ENCODE measurements at regions not wholly inside any gene's neighbourhood (a gene's known extent, or its start where the extent isn't known, plus 50 kb on each side); places are given as distances from the start of the nearest gene placed in this dataset.

DNA sequence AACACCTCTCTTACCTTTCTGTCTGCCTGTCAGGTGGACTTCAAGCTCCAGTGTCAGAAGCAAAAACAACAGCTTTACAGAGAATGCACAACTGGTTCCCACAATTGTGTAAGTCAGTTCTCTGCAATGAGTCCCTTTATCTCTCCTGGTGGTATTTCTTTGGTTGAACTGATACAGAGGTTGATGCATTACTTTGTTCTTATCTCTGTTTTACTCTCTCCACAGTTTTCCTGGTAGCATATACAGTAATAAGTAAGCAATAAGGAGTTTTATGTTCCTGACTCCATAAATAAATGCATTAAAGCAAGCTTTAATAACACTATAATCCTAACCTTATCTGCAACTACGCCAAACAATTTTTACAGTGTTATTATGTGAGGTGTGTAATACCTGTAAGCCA, 310.3 kb upstream of the GYPC start:
- DNase-seq: no peak

DNA sequence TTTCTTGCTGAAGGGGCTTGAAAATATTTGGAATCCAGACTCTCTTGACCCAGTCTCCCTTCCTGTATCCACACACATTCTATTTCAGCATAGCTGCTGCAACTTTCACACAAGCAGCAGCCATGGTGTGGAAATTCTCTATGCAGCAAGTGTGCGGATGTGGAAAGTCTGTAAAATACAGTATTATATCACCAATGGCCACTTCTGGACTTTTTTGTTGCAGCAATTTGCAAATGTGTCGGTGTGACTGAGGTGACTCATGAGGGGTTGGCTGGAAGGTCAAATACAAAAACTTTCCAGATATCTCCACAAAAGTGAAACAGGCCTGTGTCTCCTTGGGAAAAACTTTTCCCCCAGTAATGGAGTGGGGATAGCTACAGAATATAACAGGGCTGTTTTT, 299.3 kb upstream of the GYPC start:
- DNase-seq: no peak

DNA sequence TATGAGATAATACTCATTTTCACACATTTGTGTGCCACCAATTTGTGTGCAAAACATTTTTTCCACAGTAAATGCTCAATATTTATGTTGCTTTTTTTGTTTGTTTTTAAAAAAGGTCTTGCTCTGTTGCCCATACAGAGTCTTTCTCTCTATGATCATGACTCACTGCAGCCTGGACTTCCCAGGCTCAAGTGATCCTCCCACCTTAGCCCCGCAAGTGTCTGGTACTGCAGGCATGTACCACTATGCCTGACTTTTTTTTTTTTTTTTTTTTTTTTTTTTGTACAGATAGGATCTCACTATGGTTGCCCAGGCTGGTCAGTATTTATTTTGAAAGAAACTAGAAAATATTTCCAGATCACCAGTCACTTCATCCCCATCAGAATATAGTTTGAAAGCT, 297.8 kb upstream of the GYPC start:
- DNase-seq: no peak

DNA sequence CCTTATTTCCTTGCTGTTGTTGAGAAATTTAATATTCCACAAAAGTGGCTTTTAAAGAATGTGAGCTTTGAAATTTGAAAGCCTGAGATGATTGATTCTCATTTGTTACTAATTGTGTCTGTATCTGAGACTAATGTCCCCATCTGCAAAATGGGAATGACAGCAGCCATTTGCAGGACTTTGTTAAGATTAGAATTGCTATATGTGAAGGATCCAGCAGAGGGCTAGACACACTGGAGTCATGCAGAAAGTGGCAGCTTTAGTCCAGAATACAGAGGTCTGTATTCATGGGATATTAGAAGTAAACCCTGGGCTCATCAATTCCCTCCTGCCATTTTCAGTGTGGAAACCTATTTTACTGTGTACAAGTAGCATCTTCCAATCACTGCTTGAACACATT, 296.5 kb upstream of the GYPC start:
- DNase-seq: peak in 1 of 3 experiments; percentile 4

DNA sequence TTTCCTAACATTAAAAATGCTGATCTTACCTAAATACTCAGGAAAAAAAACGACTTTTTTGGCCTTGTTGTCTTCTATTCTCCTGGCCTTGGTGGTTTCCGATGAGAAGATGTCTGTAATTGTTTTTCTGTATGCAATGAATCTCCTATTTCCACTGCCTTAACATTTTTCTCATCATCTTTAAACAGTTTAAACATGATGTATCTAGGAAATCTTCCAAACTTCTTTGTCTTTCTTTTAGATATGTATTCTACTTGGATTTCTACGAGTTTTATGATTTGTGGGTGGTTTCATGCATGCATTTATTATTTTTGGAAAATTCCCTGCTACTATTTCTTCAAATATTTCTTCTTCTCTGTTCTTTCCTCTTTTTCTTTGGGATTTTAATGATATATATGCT, 288.6 kb upstream of the GYPC start:
- DNase-seq: no peak

DNA sequence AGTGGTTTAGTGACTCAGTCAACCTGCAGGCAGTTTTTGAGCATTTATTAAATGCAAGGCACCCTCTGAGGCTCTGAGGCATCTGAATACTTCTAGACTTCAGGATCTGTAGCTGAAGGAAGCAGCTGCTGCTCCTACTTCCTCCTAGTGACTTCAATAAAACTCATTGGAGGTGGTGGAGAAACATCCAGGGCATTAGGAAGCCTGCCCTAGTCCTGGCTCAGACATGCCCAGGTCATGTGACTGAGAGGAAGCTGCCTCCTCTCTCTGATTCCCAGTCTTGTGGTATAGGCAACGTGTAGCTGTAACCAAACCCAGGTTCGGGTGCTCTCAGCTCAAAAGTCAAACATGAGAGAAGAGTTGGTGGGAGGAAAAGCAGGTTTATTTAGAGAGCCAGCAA, 287.2 kb upstream of the GYPC start:
- DNase-seq: no peak

DNA sequence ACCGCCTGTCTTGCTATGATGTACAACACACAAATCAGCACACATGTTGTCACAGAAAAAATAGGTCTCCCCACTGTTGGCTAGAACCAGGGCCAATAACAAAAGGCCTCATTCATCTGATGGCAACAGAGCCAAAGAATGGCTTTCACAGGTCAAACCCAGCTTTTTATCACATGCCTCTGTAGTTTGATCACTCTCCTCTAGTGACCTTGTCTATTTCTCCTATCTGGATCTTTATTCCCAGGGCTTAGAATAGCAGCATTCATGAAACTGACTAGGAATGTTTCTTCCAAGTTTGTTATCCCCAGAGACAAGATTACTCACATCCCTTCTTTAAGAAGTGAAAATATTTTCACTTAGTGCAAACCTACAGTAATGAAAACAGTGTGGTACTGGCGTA, 285.8 kb upstream of the GYPC start:
- no peak for DNase-seq

DNA sequence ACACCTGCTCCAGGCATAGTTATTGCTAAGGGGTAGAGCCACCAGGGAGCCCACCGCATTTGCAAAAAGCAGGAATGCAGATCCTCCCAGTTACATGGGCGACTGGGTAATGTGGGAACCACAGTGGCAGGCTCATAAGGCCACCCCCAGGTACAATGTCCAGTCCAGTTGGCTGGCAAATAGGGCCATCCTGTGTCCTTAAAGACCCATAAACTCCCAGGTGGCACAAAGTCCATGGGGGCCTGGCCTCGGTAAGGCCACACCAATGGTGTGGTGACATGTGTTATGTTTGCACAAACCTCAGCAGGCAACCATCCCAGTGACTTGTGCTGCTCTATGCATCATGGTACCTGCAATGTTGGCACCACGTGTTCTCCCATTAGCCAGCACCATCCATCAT, 283.6 kb upstream of the GYPC start:
- no peak for DNase-seq

DNA sequence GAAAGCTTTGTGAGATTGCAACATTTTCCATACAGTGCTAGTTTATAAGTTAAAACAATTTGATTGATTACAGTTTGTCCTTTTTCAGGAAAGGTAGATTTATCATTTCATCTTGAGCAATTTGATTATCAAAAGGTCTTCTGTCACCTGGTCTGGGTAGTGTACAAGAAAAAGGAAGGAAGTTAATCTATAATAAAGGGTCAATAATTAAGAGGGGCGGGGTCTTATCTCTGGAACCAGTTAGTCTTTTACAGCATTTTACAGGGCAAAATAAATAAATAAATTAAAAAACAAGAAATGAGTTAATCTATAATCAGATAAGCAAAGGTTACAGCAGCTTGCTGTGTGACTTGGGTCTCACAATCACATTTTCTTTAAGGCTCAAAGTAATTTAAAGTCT, 277.8 kb upstream of the GYPC start:
- DNase-seq: no peak

DNA sequence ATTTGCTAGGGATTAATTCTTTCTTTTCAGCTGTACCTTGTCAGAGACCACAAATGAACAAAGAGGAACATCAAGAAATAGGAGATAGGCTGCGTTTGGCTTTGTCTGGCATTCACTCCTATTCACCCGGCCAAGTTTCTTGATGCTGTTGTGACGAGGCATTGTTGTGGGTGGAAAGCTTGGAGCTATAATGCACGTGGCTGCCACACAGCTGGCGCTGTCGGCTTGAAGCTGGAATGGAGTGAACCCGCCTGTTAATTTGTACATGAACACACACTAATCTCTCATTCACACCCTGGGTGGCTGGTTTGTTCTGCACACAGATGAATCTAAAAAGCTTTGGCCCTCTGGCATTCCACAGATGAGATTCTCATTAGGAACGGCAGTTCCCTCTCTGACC, 274.9 kb upstream of the GYPC start:
- no peak for DNase-seq

DNA sequence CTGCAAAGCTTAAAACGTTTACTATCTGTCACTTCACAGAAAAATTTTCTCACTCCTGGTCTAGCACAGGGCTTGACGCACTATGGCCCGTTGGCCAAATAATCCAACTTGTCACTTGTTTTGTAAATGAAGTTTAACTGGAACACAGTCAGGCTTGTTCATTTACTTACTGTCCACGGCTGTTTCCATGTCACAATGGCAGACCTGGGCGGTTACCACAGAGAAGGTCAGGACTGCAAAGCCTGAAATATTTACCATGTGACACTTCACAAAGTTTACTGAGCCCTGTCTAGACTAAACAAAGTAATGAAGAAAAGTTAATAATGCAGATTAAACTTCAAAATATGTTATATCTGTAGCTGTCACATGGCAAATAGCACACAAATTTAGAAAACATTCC, 273.0 kb upstream of the GYPC start:
- no peak for DNase-seq

DNA sequence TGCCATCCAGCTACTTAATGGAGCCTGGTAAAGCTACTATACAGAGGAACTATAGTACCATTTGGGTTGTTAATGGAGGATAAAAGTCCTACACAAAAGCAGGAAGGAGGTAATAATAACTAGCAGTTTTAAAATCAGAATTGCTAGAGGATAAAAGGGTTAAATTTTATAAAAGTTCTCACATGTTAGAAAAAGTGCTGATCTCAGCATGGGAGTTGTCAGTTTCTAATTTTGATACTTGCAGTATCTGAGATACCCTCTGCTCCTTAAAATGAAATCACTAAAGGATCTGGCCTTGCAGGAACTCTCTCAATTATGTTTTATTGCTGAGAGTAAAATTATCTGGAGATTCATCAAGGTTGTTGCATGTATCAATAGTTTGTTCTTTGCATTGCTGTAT, 272.2 kb upstream of the GYPC start:
- no peak for DNase-seq

DNA sequence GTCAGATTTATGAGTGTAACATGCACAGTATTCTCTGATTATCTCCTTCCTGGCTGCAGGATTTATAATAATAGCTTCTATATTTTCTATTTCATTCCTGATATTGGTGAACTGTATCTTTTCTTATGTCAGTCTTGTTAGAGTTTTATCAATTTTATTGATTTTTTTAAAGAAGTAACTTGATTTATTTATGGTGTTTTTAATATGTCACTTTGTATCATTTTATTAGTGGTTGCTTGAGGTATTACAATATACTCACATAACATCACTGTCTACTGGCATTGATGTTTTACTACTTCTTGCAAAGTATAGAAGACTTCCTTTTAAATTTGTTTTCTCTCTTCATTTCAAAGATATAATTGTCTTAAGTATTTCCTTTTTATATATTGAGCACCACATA, 270.5 kb upstream of the GYPC start:
- DNase-seq: no peak

DNA sequence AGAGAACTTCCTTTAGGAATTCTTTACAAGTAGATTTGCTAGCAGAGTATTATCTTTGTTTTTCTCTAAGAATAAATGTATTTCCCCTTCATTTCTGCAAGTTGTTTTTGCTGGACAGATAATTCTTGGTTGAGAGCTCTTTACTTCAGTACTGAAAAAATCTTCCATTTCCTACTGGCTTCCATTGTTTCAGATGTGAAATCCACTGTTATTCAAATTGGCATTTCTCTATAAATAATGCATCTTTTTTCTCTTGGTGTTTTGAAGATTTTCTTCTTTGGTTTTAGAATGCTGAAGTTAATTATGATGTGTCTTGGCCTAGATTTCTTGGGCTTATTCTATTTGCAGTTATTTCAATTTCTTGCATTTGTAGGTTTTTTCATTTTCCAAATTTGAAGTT, 270.0 kb upstream of the GYPC start:
- no peak for DNase-seq

DNA sequence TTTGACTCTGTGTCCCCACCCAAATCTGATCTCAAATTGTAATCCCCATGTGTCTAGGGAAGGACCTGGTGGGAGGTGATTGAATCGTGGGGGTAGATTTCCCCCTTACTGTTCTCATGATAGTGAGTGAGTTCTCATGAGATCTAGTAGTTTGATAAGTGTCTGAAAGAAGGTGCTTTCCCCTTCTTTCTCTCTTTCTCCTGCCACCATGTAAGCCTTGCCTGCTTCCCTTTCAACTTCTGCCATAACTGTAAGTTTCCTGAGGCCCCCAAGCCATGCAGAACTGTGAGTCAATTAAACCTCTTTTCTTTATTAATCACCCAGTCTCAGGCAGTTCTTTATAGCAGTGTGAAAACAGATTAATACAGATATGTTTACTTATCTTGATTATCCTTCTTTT, 266.5 kb upstream of the GYPC start:
- no peak for DNase-seq

DNA sequence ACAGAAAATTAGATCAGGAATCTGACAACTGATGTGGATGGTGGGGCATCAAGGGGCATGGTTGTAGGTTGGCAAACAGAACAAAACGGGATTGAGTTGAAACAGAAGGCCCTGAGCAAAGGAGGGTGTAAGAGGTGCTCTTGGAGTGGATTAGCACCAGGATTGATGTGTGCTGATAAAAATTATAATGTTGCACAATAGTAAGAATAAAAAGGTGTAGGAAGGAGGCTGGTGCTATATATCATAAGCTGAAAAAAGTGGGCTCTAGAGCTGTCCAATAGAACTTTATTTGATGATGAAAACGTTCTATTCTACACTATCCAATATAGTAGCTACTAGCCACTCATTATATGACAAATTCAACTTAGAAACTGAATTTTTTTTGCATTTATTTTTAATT, 263.1 kb upstream of the GYPC start:
- DNase-seq: no peak

DNA sequence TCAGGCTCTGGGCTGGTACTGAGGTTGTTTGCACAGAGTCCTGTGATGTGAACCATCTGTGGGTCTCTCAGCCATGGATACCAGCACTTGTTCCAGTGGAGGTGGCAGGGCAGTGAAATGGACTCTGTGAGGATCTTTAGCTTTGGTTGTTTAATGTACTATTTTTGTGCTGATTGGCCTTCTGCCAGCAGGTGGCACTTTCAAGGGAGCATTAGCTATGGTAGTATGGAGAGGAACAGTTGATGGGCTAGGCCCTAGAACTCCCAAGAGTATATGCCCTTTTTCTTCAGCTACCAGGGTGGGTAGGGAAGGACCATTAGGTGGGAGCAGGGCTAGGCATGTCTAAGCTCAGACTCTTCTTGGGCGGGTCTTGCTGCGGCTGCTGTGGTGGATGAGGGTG, 257.0 kb upstream of the GYPC start:
- peak in 1 of 3 experiments; percentile 0 for DNase-seq

DNA sequence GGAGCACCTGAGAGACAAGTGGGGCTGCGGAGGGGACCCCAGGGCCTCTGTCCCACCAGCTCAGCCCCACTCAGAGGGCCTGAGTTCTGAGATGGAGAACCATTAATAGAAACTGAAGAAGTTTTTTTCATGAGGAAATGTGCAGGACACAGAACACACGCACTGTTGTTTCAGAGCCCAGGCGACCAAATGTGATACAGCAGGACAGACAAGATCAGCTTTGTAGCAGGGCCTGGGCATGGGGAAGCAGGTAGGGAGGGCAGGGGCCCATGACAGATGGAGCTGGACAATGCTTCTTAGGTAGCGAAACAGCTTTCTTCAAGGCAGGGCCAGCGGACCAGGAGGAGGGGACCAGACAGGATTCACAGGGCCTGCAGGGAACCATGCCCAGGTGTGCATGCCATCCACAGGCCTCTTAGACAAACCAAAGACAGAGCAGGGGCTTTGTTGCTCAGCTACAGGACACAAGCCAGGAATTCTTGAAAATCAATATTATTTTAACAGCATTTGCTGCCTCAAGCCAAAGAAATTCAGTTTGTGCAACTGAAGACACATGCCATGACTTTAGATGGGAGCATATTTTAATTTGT, 252.8 kb upstream of the GYPC start:
- no peak for DNase-seq

DNA sequence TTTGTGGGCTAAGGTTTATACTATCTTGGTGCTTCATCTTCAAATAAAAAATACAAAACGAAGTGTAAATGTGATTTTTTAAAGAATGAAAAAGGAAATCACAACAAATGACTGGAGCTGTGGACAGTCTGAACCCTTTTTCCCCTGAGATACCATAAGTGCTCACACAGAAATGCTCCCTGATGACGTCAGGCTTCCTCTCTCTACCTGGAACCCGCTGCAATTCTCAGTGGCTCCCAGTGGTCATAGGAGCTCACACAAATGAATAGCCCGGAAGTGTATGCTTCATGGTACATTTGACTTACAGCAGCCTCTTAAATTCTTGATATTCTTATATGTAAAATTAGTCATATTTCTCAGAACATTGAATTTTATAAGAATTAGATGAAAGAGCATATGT, 249.7 kb upstream of the GYPC start:
- no peak for DNase-seq

DNA sequence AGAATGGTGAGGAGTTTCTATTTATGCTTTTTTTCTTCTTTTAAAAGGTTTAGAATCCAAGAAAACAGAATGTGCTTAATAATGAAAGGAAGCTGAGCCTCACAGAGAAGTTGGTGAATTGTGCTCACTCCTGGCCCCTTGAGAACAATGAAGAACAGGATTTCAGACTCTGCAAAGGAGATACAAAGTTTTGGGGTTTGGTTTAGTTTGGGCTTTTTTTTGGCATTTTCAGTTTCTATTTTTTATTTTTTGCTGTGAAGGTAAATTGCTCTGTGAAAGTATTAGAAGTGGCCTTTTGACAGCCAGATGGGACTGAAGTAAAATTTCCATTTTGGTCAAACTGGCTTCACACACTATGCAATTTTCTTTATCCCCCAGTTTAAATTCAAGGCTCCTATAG, 247.3 kb upstream of the GYPC start:
- no peak for DNase-seq

DNA sequence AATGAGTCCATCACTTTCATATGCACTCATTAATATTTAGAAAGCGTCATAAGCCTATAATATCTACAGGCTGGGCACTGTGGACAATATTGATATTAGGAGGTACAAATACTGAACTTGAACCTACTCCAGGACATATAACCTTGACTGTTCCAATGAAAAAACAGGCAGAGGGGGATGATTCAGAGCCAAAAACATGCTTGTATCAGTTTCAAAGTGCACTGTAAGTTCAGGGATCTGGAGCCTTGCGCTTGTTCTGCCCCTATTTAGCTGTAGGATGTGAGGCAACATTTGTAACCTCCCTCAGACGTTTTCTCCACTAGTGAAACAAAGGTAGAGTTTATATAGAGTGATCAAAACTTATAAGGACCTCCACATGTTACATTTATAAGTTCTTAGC, 246.1 kb upstream of the GYPC start:
- DNase-seq: no peak

DNA sequence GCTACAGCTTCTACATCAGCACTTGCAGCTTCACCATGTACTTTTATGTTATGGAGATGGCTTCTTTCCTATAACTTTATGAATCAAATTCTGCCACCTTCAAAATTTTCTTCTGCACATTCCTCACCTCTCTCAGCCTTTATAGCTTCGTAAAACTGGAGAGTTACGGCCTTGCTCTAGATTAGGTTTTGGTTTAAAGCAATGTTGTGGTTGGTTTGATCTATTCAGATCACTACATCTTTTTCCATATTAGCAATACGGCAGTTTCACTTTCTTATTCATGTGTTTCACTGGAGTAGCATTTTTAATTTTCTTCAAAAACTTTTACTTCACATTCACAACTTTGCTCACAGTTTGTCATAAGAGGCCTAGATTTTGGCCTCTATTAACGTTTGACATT, 242.9 kb upstream of the GYPC start:
- DNase-seq: no peak

DNA sequence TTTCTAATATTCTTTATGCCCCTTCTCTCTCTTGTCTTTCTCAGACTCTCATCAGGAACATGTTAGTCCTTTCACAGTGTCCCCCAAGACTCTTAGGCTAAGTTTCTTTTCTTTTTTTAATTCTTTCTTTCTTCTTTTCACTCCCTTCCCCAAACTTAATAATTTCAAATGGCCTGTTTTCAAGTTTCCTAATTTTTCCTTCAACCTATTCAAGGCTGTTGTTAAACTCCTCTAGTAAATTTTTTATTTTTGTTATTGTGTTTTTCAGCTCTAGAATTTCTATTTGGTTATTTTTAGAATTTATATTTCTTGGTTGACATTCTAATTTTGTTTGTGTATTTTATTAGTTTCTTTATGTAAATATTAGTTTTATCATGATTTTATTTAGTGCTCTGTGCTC, 236.6 kb upstream of the GYPC start:
- DNase-seq: no peak

DNA sequence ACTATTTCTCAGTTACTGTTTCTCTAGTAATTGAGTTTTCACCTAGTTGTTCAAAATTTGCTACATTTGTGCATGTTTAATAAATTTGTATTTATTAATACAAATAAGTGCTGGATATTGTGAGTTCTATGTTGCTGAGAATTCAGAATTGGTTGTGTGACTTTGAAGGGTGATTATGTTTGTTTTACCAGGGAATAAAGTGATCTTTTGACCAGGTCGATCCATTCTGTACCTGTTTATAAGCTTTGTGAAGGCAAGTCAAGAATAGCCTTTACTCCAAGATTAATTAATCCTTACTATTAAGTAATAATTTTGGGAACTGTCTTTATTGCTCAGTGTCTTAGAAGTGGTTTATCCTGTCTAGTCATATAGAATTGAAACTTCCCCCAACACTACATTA, 230.0 kb upstream of the GYPC start:
- no peak for DNase-seq

DNA sequence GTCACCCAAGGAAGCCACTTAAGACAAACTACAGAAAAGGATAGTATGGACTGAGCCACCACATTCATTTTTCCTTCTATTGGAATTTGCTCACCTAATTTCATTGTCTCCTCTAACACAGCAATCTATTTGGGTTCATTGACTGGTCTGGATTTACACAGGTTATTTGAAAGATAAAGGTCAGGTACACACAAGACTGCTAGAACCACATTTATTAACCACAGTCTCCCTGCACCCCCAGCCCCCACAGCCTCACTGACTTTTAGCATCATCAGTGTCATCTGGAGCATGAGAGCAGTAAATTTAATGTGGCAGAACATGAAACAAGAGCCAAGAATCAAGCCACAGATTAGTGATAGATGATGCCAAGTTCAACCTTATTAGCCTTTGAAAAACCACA, 226.9 kb upstream of the GYPC start:
- DNase-seq: peak in 1 of 3 experiments; percentile 25

DNA sequence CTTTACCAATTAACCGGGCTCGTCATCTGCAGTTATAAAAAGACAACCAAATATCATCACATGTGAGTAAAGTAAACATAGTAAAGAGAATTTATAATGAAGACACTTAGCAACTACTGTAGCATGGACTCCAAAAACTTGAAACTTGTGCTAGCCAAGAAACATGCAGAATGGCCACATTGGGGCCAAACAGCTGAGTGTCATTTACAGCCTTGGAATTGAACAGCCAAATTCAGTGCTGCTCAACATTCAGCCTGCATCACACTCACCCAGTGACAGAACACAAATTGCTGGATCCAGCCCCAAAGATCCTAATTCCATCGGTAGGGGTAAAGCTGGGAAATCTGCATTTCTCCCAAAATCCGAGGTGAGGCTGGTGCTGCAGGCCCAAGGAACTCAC, 224.8 kb upstream of the GYPC start:
- no peak for DNase-seq

All from NCI-H1417 (cell line).